Osteocyte (in vitro differentiated cells): ENCODE measurements at regions not wholly inside any gene's neighbourhood (a gene's known extent, or its start where the extent isn't known, plus 50 kb on each side); places are given as distances from the start of the nearest gene placed in this dataset.
A peak's percentile ranks its signal among the peaks of the same experiment; 100 is the strongest.

ENCODE experiments used
- DNase-seq: peaks from one replicate; pipeline ENCODE4 v3.0.0; 2021; ENCODE audit warnings: mixed read lengths; ENCODE audit not compliant: unreplicated experiment; ENCODE audit errors: extremely low spot score
- H3K27ac Mint-ChIP-seq: one replicate; pipeline ENCODE4 v1.8.0; 2021; ENCODE audit warnings: mild to moderate bottlenecking, mixed read lengths; ENCODE audit not compliant: unreplicated experiment
- H3K27me3 Mint-ChIP-seq: one replicate; pipeline ENCODE4 v1.8.0; 2021; ENCODE audit warnings: mixed read lengths; ENCODE audit not compliant: unreplicated experiment
- H3K36me3 Mint-ChIP-seq: one replicate; pipeline ENCODE4 v1.8.0; 2021; ENCODE audit warnings: mixed read lengths; ENCODE audit not compliant: unreplicated experiment
- H3K4me1 Mint-ChIP-seq: one replicate; pipeline ENCODE4 v1.8.0; 2021; ENCODE audit warnings: mixed read lengths; ENCODE audit not compliant: unreplicated experiment
- H3K4me3 Mint-ChIP-seq: one replicate; pipeline ENCODE4 v1.8.0; 2021; ENCODE audit warnings: mild to moderate bottlenecking, moderate library complexity, mixed read lengths; ENCODE audit not compliant: unreplicated experiment
- H3K9me3 Mint-ChIP-seq: one replicate; pipeline ENCODE4 v1.8.0; 2021; ENCODE audit warnings: mixed read lengths; ENCODE audit not compliant: unreplicated experiment
- TF ChIP-seq, protein P1 (sequence below): fragments of 200-600 bp; sonication (generic); IDR thresholded peaks from 2 replicates; pipeline ENCODE4 v1.5.0; 2021; ENCODE audit warnings: antibody characterized with exemption, mild to moderate bottlenecking, moderate library complexity

DNA sequence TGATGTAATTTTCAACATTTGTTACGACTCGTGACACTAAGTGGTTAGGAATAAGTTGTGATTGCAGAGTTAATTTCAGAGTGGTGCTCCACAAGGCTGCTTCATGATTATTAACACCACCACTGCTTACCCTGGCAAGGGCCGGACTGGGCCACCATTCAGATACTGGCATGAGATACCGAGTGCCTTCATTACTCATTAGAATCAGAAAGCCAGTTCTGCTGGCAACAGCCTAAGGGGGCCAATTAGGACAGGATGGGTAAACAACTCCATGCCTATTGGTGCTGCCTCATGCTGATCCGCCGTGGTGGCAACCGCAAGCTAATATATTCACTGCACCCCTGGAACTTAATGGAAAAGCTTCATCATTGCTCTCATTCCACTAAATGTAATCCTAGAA lies 575.1 kb downstream of the EFNB2 start:
- TF ChIP-seq, protein P1, sequence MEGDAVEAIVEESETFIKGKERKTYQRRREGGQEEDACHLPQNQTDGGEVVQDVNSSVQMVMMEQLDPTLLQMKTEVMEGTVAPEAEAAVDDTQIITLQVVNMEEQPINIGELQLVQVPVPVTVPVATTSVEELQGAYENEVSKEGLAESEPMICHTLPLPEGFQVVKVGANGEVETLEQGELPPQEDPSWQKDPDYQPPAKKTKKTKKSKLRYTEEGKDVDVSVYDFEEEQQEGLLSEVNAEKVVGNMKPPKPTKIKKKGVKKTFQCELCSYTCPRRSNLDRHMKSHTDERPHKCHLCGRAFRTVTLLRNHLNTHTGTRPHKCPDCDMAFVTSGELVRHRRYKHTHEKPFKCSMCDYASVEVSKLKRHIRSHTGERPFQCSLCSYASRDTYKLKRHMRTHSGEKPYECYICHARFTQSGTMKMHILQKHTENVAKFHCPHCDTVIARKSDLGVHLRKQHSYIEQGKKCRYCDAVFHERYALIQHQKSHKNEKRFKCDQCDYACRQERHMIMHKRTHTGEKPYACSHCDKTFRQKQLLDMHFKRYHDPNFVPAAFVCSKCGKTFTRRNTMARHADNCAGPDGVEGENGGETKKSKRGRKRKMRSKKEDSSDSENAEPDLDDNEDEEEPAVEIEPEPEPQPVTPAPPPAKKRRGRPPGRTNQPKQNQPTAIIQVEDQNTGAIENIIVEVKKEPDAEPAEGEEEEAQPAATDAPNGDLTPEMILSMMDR: no peak
- H3K36me3 Mint-ChIP-seq: no peaks in the 10 kb centered on the region
- DNase-seq: no peak
- no peaks in the 10 kb centered on the region for H3K27me3 Mint-ChIP-seq
- H3K4me3 Mint-ChIP-seq: no peak overlapping the region
- H3K4me1 Mint-ChIP-seq: peaks cover 10% of the 10 kb centered on the region
- H3K27ac Mint-ChIP-seq: no peak overlapping the region
- no peaks in the 10 kb centered on the region for H3K9me3 Mint-ChIP-seq

DNA sequence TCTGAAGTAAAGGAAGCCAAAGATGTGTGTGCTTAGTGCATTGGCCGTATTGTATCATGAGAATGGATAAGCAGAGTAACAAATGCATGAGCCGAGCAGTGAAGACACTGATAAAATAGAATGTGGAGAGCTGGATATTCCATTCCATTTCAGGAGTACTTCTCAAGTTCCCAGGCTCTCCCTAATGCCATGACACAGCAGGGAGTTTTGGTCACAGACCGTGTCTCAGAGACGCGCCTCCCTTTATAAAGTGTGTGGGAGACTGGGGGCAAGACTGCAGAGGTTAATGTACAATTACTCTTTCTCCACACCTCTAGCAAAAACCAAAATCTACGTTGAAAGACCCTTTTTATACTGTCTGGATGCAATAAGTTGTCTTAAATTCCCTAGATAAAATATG lies 575.6 kb downstream of the EFNB2 start:
- no peak for DNase-seq
- TF ChIP-seq, protein P1: no peak
- Mint-ChIP-seq H3K27ac (no peak overlapping the region), H3K4me1 (peaks cover 10% of the 10 kb centered on the region), H3K9me3 (no peaks in the 10 kb centered on the region), H3K36me3 (no peaks in the 10 kb centered on the region), H3K27me3 (no peaks in the 10 kb centered on the region), H3K4me3 (no peak overlapping the region)

DNA sequence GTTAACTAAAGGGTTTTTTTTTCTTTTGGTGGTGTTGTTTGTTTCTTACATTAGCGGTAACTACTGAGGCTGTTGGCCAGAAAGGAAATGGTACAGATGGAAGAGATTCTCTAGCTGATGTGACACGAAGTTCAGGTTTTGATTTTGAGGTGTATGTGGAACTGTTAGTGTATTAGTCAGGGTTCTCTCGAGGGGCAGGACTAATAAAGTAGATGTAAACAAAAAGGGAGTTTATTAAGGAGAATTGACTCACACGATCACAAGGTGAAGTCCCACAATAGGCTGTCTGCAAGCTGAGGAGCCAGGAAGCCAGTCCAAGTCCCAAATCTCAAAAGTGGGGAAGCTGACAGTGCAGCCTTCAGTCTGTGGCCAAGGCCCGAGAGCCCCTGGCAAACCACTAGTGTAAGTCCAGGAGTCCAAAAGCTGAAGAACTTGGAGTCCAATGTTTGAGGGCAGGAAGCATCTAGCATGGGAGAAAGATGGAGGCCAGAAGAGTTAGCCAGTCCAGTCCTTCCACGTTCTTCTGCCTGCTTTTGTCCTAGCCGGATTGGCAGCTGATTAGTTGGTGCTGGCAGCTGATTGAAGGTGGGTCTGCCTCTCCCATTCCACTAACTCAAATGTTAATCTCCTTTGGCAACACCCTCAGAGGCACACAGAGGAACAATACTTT lies 577.6 kb downstream of the EFNB2 start:
- Mint-ChIP-seq H3K4me3 (no peak overlapping the region), H3K27me3 (no peaks in the 10 kb centered on the region), H3K36me3 (no peaks in the 10 kb centered on the region), H3K4me1 (peaks cover 13% of the 10 kb centered on the region), H3K27ac (no peak overlapping the region), H3K9me3 (peaks cover 6% of the 10 kb centered on the region)
- TF ChIP-seq, protein P1: no peak
- DNase-seq: no peak

DNA sequence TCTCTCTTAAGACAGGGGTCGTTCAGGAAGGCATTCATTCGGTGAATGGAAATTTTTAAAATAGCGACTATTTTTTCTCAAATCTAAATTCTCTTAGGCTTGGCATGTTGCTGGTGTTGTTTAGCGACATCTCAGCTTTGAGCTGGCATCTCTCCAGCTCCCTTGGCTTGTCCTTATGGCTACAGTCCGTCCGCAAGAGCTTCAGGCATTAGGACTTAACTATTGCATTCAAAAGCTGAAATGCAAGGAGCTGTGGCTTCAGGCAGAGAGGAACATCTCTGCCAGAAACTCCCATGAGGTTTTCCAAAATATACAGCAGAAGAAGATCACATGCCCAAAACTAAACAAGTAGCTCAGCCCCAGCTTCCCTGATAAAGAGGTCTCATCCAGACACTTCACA lies 578.5 kb downstream of the EFNB2 start:
- no peaks in the 10 kb centered on the region for H3K27me3 Mint-ChIP-seq
- H3K27ac Mint-ChIP-seq: no peak overlapping the region

DNA sequence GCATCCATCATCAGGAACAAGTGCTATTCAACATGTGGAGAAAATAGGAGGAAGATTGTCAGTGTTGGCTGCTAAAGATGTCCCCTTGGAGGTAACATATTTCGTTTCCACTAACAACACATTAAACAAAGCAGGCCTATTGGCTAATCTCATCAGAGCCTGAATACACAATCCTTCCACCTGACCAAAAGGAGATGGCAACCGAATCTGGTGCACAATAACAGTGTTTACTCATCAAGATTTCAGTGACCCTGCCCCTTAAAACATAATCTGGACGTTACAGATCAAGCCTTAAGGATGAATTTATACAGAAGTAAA lies 582.5 kb downstream of the EFNB2 start:
- DNase-seq: no peak
- Mint-ChIP-seq H3K4me3 (no peak overlapping the region), H3K9me3 (peaks cover 6% of the 10 kb centered on the region), H3K27me3 (no peaks in the 10 kb centered on the region), H3K4me1 (peaks cover 35% of the 10 kb centered on the region), H3K36me3 (no peaks in the 10 kb centered on the region), H3K27ac (peak overlapping the region; percentile 76)
- TF ChIP-seq, protein P1: no peak

More for the DNA sequence above, 578.5 kb downstream of the EFNB2 start:
- DNase-seq: no peak
- TF ChIP-seq, protein P1: no peak
- H3K9me3 Mint-ChIP-seq: peaks cover 6% of the 10 kb centered on the region
- H3K4me1 Mint-ChIP-seq: peaks cover 22% of the 10 kb centered on the region
- H3K4me3 Mint-ChIP-seq: no peak overlapping the region
- no peaks in the 10 kb centered on the region for H3K36me3 Mint-ChIP-seq
